Osteoblast (primary cell): ENCODE measurements at regions not wholly inside any gene's neighbourhood (a gene's known extent, or its start where the extent isn't known, plus 50 kb on each side); places are given as distances from the start of the nearest gene placed in this dataset.

ENCODE experiments used
- DNase-seq: peaks from one replicate; pipeline ENCODE4 v3.0.0; 2011; ENCODE audit warnings: low spot score, mixed read lengths; ENCODE audit not compliant: insufficient read length; ENCODE audit errors: missing footprints
- H2AFZ ChIP-seq: 2 replicates; pipeline ENCODE4 v1.6.0; 2011; ENCODE audit warnings: mild to moderate bottlenecking, low read length
- H3K27ac ChIP-seq: 2 replicates; pipeline ENCODE4 v1.5.1; 2011; ENCODE audit warnings: mild to moderate bottlenecking, low read depth, low read length, moderate library complexity
- H3K27me3 ChIP-seq: 2 replicates; pipeline ENCODE4 v1.6.0; 2012; ENCODE audit warnings: mild to moderate bottlenecking, control low read depth, inconsistent platforms, low read length, moderate library complexity; ENCODE audit not compliant: insufficient read depth
- H3K36me3 ChIP-seq: 2 replicates; pipeline ENCODE4 v1.5.1; 2011; ENCODE audit warnings: mild to moderate bottlenecking, low read length, control low read depth, moderate library complexity; ENCODE audit not compliant: insufficient read depth
- H3K4me1 ChIP-seq: 2 replicates; pipeline ENCODE4 v1.5.1; 2011; ENCODE audit warnings: mild to moderate bottlenecking, low read length, control low read depth, moderate library complexity; ENCODE audit not compliant: insufficient read depth
- H3K4me2 ChIP-seq: 2 replicates; pipeline ENCODE4 v1.6.0; 2011; ENCODE audit warnings: mild to moderate bottlenecking, low read length; ENCODE audit not compliant: insufficient read depth
- H3K4me3 ChIP-seq: fragments of 200-600 bp; sonication (generic); 3 replicates; pipeline ENCODE4 v1.5.1; 2012; ENCODE audit warnings: mild to moderate bottlenecking, low read length, inconsistent platforms; ENCODE audit not compliant: insufficient read depth
- H3K79me2 ChIP-seq: 2 replicates; pipeline ENCODE4 v1.6.0; 2012; ENCODE audit warnings: mild to moderate bottlenecking, low read length, control low read depth, inconsistent platforms; ENCODE audit not compliant: insufficient read depth
- H3K9me3 ChIP-seq: 2 replicates; pipeline ENCODE4 v1.5.1; 2011; ENCODE audit warnings: low read depth, low read length, control low read depth
- H4K20me1 ChIP-seq: 2 replicates; pipeline ENCODE4 v1.6.0; 2012; ENCODE audit warnings: mild to moderate bottlenecking, low read length, control low read depth; ENCODE audit not compliant: insufficient read depth
- CTCF ChIP-seq: IDR thresholded peaks from 2 replicates; pipeline ENCODE4 v1.5.1; 2011; ENCODE audit warnings: mild to moderate bottlenecking, low read depth, low read length, moderate library complexity; ENCODE audit errors: extremely low read depth

GRCh38 chr12:91538418-91538817, 355.8 kb upstream of the DCN start:
- no peaks in the 10 kb centered on the region for H3K4me1 ChIP-seq
- H3K36me3 ChIP-seq, result no peaks in the 10 kb centered on the region
- no peak for DNase-seq
- H2AFZ ChIP-seq, result no peak overlapping the region
- H3K4me2 ChIP-seq, result no peak overlapping the region
- TF ChIP-seq CTCF, result no peak
- no peaks in the 10 kb centered on the region for H3K9me3 ChIP-seq
- H3K79me2 ChIP-seq, result no peaks in the 10 kb centered on the region
- H3K27ac ChIP-seq, result no peak overlapping the region
- H3K27me3 ChIP-seq, result no peaks in the 10 kb centered on the region
- H4K20me1 ChIP-seq, result no peaks in the 10 kb centered on the region
- H3K4me3 ChIP-seq, result no peak overlapping the region

GRCh38 chr12:91533366-91533765, 350.7 kb upstream of the DCN start:
- Histone ChIP-seq H2AFZ (no peak overlapping the region), H3K27ac (no peak overlapping the region), H3K36me3 (no peaks in the 10 kb centered on the region), H3K4me1 (no peaks in the 10 kb centered on the region), H3K27me3 (no peaks in the 10 kb centered on the region), H3K4me3 (no peak overlapping the region), H3K9me3 (peaks cover 3% of the 10 kb centered on the region), H3K79me2 (no peaks in the 10 kb centered on the region), H3K4me2 (no peak overlapping the region), H4K20me1 (no peaks in the 10 kb centered on the region)
- TF ChIP-seq CTCF, result no peak
- DNase-seq, result no peak

- Histone ChIP-seq H3K27ac (no peak overlapping the region), H3K9me3 (peaks cover 3% of the 10 kb centered on the region), H3K4me3 (no peak overlapping the region), H3K4me1 (no peaks in the 10 kb centered on the region), H3K79me2 (no peaks in the 10 kb centered on the region), H2AFZ (no peak overlapping the region), H3K36me3 (no peaks in the 10 kb centered on the region), H4K20me1 (no peaks in the 10 kb centered on the region), H3K27me3 (no peaks in the 10 kb centered on the region), H3K4me2 (no peak overlapping the region)
- DNase-seq, result no peak
- no peak for TF ChIP-seq CTCF
Observed at GRCh38 chr12:91529829-91530228, 347.2 kb upstream of the DCN start.

GRCh38 chr12:91523831-91524230, 341.2 kb upstream of the DCN start:
- DNase-seq, result no peak
- Histone ChIP-seq H4K20me1 (no peaks in the 10 kb centered on the region), H3K27ac (no peak overlapping the region), H3K4me1 (no peaks in the 10 kb centered on the region), H3K9me3 (no peaks in the 10 kb centered on the region), H3K27me3 (peaks cover 3% of the 10 kb centered on the region), H3K36me3 (no peaks in the 10 kb centered on the region), H3K4me3 (no peak overlapping the region), H3K4me2 (no peak overlapping the region), H2AFZ (no peak overlapping the region), H3K79me2 (no peaks in the 10 kb centered on the region)
- no peak for TF ChIP-seq CTCF
